ENCODE measurements at regions not wholly inside any gene's neighbourhood (a gene's known extent, or its start where the extent isn't known, plus 50 kb on each side); places are given as distances from the start of the nearest gene placed in this dataset.

DNA sequence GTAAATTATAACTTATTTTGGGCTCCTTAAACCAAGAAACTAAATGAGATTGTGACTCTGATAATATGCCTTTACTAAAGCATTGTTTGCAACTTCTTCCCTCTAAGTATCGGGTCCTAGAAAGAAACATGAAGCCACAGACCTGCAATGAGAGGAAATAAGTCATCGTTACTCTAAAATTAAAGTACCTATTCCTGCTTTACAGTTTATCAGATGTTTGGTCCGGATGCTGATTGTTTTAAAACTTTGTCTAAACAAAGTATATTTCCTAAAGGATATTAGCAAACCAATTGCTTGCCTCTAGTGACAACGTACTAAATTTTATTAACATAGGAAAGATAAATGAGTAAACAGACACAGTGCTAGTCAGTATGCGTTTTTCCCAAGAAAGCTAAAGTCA, 216.8 kb downstream of the GJA1 start:
- no peak for TF ChIP-seq EZH2phosphoT487 (IDR thresholded peaks at IDR 0.05; ENCODE audit: borderline replicate concordance, low read length)
- TF ChIP-seq, protein P1, sequence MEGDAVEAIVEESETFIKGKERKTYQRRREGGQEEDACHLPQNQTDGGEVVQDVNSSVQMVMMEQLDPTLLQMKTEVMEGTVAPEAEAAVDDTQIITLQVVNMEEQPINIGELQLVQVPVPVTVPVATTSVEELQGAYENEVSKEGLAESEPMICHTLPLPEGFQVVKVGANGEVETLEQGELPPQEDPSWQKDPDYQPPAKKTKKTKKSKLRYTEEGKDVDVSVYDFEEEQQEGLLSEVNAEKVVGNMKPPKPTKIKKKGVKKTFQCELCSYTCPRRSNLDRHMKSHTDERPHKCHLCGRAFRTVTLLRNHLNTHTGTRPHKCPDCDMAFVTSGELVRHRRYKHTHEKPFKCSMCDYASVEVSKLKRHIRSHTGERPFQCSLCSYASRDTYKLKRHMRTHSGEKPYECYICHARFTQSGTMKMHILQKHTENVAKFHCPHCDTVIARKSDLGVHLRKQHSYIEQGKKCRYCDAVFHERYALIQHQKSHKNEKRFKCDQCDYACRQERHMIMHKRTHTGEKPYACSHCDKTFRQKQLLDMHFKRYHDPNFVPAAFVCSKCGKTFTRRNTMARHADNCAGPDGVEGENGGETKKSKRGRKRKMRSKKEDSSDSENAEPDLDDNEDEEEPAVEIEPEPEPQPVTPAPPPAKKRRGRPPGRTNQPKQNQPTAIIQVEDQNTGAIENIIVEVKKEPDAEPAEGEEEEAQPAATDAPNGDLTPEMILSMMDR (conservative IDR thresholded peaks at IDR 0.05; ENCODE audit: low read depth, low read length), result no peak

All from PC-3 (cell line).